Activated CD4-positive, alpha-beta T cell treated with anti-CD3 and anti-CD28 coated beads, Interleukin-2, Interleukin-6, amounts not matched to agents 100 ng/mL and 50 ng/mL, durations not matched to agents 16 hours and 8 hours (primary cell): ENCODE measurements at regions not wholly inside any gene's neighbourhood (a gene's known extent, or its start where the extent isn't known, plus 50 kb on each side); places are given as distances from the start of the nearest gene placed in this dataset.
"Not testable (repeated sequence)": the region's sequence is repeated elsewhere in the genome, so short reads cannot be mapped to it uniquely, and the experiment has no call there.

Experiments
- DNase-seq: peaks from one replicate; pipeline ENCODE4 v3.0.0-alpha.2; 2020

- no peak for DNase-seq
Observed at GRCh38 chr1:177464686-177465085, 293.9 kb downstream of the BRINP2 start.

- DNase-seq: no peak
Observed at GRCh38 chr1:177451191-177451590, 280.4 kb downstream of the BRINP2 start.

- DNase-seq: no peak
Observed at GRCh38 chr1:177448652-177449357, 278.0 kb downstream of the BRINP2 start.

- DNase-seq: no peak
Observed at GRCh38 chr1:177448036-177448615, 277.4 kb downstream of the BRINP2 start.

- no peak for DNase-seq
Observed at GRCh38 chr1:177444997-177445746, 274.4 kb downstream of the BRINP2 start.

GRCh38 chr1:177443003-177443402 is 272.2 kb downstream of the BRINP2 start:
- DNase-seq: no peak

GRCh38 chr1:177442584-177442983 is 271.8 kb downstream of the BRINP2 start:
- DNase-seq: no peak

- DNase-seq: no peak
Observed at GRCh38 chr1:177441281-177441680, 270.5 kb downstream of the BRINP2 start.

GRCh38 chr1:177440821-177441220 is 270.1 kb downstream of the BRINP2 start:
- DNase-seq: no peak

GRCh38 chr1:177439301-177439700 is 268.5 kb downstream of the BRINP2 start:
- no peak for DNase-seq

GRCh38 chr1:177435364-177435763 is 264.6 kb downstream of the BRINP2 start:
- no peak for DNase-seq

- DNase-seq: no peak
Observed at GRCh38 chr1:177432897-177433296, 262.1 kb downstream of the BRINP2 start.

GRCh38 chr1:177431123-177431522 is 260.4 kb downstream of the BRINP2 start:
- no peak for DNase-seq

- no peak for DNase-seq
Observed at GRCh38 chr1:177429234-177429633, 258.5 kb downstream of the BRINP2 start.

- no peak for DNase-seq
Observed at GRCh38 chr1:177427811-177428210, 257.1 kb downstream of the BRINP2 start.

- DNase-seq: no peak
Observed at GRCh38 chr1:177426497-177426896, 255.7 kb downstream of the BRINP2 start.

- no peak for DNase-seq
Observed at GRCh38 chr1:177425199-177425598, 254.4 kb downstream of the BRINP2 start.

GRCh38 chr1:177424744-177425143 is 254.0 kb downstream of the BRINP2 start:
- no peak for DNase-seq

GRCh38 chr1:177423090-177423489 is 252.3 kb downstream of the BRINP2 start:
- no peak for DNase-seq

GRCh38 chr1:177413982-177414596 is 243.3 kb downstream of the BRINP2 start:
- DNase-seq: no peak

GRCh38 chr1:177411381-177411780 is 240.6 kb downstream of the BRINP2 start:
- no peak for DNase-seq

- DNase-seq: no peak
Observed at GRCh38 chr1:177410179-177410766, 239.5 kb downstream of the BRINP2 start.

GRCh38 chr1:177406323-177406722 is 235.6 kb downstream of the BRINP2 start:
- DNase-seq: not testable (repeated sequence)
